HEK293T (cell line): ENCODE measurements at regions not wholly inside any gene's neighbourhood (a gene's known extent, or its start where the extent isn't known, plus 50 kb on each side); places are given as distances from the start of the nearest gene placed in this dataset.

Experiments used
- CTCF ChIA-PET: fragments of 350-600 bp; formaldehyde crosslinking; extraction: SDS; loops from one replicate; lab custom pipeline; 2021; ENCODE audit warnings: antibody characterized with exemption, inconsistent platforms; lab: Yijun Ruan, JAX
- POLR2A ChIA-PET: fragments of 350-600 bp; formaldehyde crosslinking; extraction: SDS; loops from one replicate; lab custom pipeline; 2020; ENCODE audit warnings: antibody characterized with exemption, inconsistent platforms; lab: Yijun Ruan, JAX
- DNase-seq: peaks from one replicate; pipeline ENCODE4 v3.0.0; 2012; ENCODE audit warnings: mixed read lengths; ENCODE audit errors: extremely low spot score
- ARNT ChIP-seq: fragments of 450-650 bp; IDR thresholded peaks from 2 replicates; pipeline ENCODE4 v1.6.1; 2017; ENCODE audit warnings: mild to moderate bottlenecking
- BHLHE40 ChIP-seq: fragments of 450-650 bp; IDR thresholded peaks from 2 replicates; pipeline ENCODE4 v1.6.1; 2016; ENCODE audit warnings: mild to moderate bottlenecking, moderate library complexity, borderline replicate concordance
- CTBP1 ChIP-seq: fragments of 450-650 bp; IDR thresholded peaks from 2 replicates; pipeline ENCODE4 v1.6.1; 2016; ENCODE audit warnings: borderline replicate concordance
- ELF4 ChIP-seq: fragments of 450-650 bp; IDR thresholded peaks from 2 replicates; pipeline ENCODE4 v1.6.1; 2017; ENCODE audit warnings: antibody characterized with exemption
- FOXA1 ChIP-seq: fragments of 450-650 bp; IDR thresholded peaks from 2 replicates; pipeline ENCODE4 v1.6.1; 2016; ENCODE audit warnings: mild to moderate bottlenecking
- FOXK2 ChIP-seq: fragments of 450-650 bp; IDR thresholded peaks from 2 replicates; pipeline ENCODE4 v1.6.1; 2016; ENCODE audit warnings: mild to moderate bottlenecking
- FOXM1 ChIP-seq: fragments of 450-650 bp; IDR thresholded peaks from 2 replicates; pipeline ENCODE4 v1.6.1; 2017; ENCODE audit warnings: mild to moderate bottlenecking, borderline replicate concordance
- HDGF ChIP-seq: fragments of 450-650 bp; IDR thresholded peaks from 2 replicates; pipeline ENCODE4 v1.6.1; 2017; ENCODE audit warnings: antibody characterized with exemption, borderline replicate concordance
- L3MBTL2 ChIP-seq: fragments of 450-650 bp; conservative IDR thresholded peaks from 2 replicates; pipeline ENCODE4 v1.6.1; 2016; ENCODE audit warnings: mild to moderate bottlenecking
- LEF1 ChIP-seq: fragments of 450-650 bp; IDR thresholded peaks from 2 replicates; pipeline ENCODE4 v1.6.1; 2017; ENCODE audit warnings: mild to moderate bottlenecking, borderline replicate concordance
- NFRKB ChIP-seq: fragments of 450-650 bp; IDR thresholded peaks from 2 replicates; pipeline ENCODE4 v1.6.1; 2016; ENCODE audit warnings: mild to moderate bottlenecking, moderate library complexity
- PKNOX1 ChIP-seq: fragments of 450-650 bp; IDR thresholded peaks from 2 replicates; pipeline ENCODE4 v1.6.1; 2016
- SP1 ChIP-seq: fragments of 450-650 bp; IDR thresholded peaks from 2 replicates; pipeline ENCODE4 v1.6.1; 2017
- SUZ12 ChIP-seq: fragments of 450-650 bp; IDR thresholded peaks from 2 replicates; pipeline ENCODE4 v1.6.1; 2016; ENCODE audit warnings: mild to moderate bottlenecking
- TARDBP ChIP-seq: fragments of 450-650 bp; IDR thresholded peaks from 2 replicates; pipeline ENCODE4 v1.6.1; 2016
- ZNF384 ChIP-seq: fragments of 450-650 bp; IDR thresholded peaks from 2 replicates; pipeline ENCODE4 v1.6.1; 2016

GRCh38 chr19:30086916-30087315 lies 144.9 kb downstream of the URI1 start:
- TF ChIP-seq FOXA1 (no peak), HDGF (no peak), ARNT (no peak), CTBP1 (no peak), NFRKB (no peak), FOXK2 (no peak), ELF4 (no peak)
- CTCF ChIA-PET: no interaction called here
- DNase-seq: no peak
- POLR2A ChIA-PET: no interaction called here

- DNase-seq: no peak
- CTCF ChIA-PET: no interaction called here
- POLR2A ChIA-PET: no interaction called here
- TF ChIP-seq SUZ12 (no peak), ARNT (no peak), NFRKB (no peak), ELF4 (no peak), CTBP1 (no peak), TARDBP (no peak)
Observed at GRCh38 chr19:30087381-30088138, 145.5 kb downstream of the URI1 start.

GRCh38 chr19:30088567-30088966 lies 146.5 kb downstream of the URI1 start:
- no peak for TF ChIP-seq ARNT
- no peak for TF ChIP-seq LEF1
- no peak for TF ChIP-seq PKNOX1
- TF ChIP-seq TARDBP: no peak
- no peak for TF ChIP-seq NFRKB
- TF ChIP-seq FOXA1: no peak
- no peak for TF ChIP-seq ZNF384
- no peak for TF ChIP-seq BHLHE40
- no peak for TF ChIP-seq HDGF
- TF ChIP-seq ELF4: no peak
- TF ChIP-seq SP1: no peak
- TF ChIP-seq FOXM1: no peak
- TF ChIP-seq SUZ12: no peak
- no peak for TF ChIP-seq CTBP1
- no peak for TF ChIP-seq FOXK2
- TF ChIP-seq L3MBTL2: no peak
- POLR2A ChIA-PET: no interaction called here
- CTCF ChIA-PET: no interaction called here
- no peak for DNase-seq

- ChIA-PET POLR2A (no interaction called here), CTCF (no interaction called here)
- DNase-seq: no peak
- TF ChIP-seq FOXM1: no peak
- TF ChIP-seq L3MBTL2: no peak
- no peak for TF ChIP-seq SUZ12
- TF ChIP-seq BHLHE40: no peak
- no peak for TF ChIP-seq TARDBP
- TF ChIP-seq ZNF384: no peak
- no peak for TF ChIP-seq CTBP1
Observed at GRCh38 chr19:30089086-30089665, 147.1 kb downstream of the URI1 start.

GRCh38 chr19:30090476-30090875 lies 148.4 kb downstream of the URI1 start:
- POLR2A ChIA-PET: no interaction called here
- TF ChIP-seq BHLHE40 (no peak), LEF1 (no peak), PKNOX1 (no peak), HDGF (no peak), L3MBTL2 (no peak)
- DNase-seq: no peak
- CTCF ChIA-PET: no interaction called here

GRCh38 chr19:30090963-30091362 lies 148.9 kb downstream of the URI1 start:
- POLR2A ChIA-PET: no interaction called here
- no peak for TF ChIP-seq BHLHE40
- TF ChIP-seq LEF1: no peak
- TF ChIP-seq FOXM1: no peak
- no peak for TF ChIP-seq L3MBTL2
- TF ChIP-seq SP1: no peak
- TF ChIP-seq TARDBP: no peak
- no peak for TF ChIP-seq ZNF384
- no peak for TF ChIP-seq FOXA1
- TF ChIP-seq ELF4: no peak
- no peak for TF ChIP-seq SUZ12
- TF ChIP-seq ARNT: no peak
- no peak for TF ChIP-seq CTBP1
- no peak for TF ChIP-seq HDGF
- TF ChIP-seq FOXK2: no peak
- no peak for TF ChIP-seq NFRKB
- no peak for TF ChIP-seq PKNOX1

More at GRCh38 chr19:30090963-30091362, 148.9 kb downstream of the URI1 start:
- no peak for DNase-seq
- CTCF ChIA-PET: no interaction called here
